Left forelimb (tissue), 1 donor: ENCODE measurements at regions not wholly inside any gene's neighbourhood (a gene's known extent, or its start where the extent isn't known, plus 50 kb on each side); places are given as distances from the start of the nearest gene placed in this dataset.

Experiments used
- DNase-seq: peaks from one replicate; pipeline ENCODE4 v3.0.0-alpha.2; 2018; ENCODE audit warnings: low spot score

- DNase-seq, result no peak
Observed at GRCh38 chr10:4733150-4733842, 92.7 kb upstream of the AKR1E2 start.

GRCh38 chr10:4730998-4731397 lies 95.0 kb upstream of the AKR1E2 start:
- DNase-seq, result no peak

- no peak for DNase-seq
Observed at GRCh38 chr10:4725917-4726606, 99.9 kb upstream of the AKR1E2 start.

- DNase-seq, result no peak
Observed at GRCh38 chr10:4723860-4724259, 102.1 kb upstream of the AKR1E2 start.

GRCh38 chr10:4721999-4722753 lies 103.8 kb upstream of the AKR1E2 start:
- DNase-seq, result no peak

GRCh38 chr10:4720463-4720862 lies 105.5 kb upstream of the AKR1E2 start:
- DNase-seq, result no peak

GRCh38 chr10:4719671-4720070 lies 106.3 kb upstream of the AKR1E2 start:
- no peak for DNase-seq

GRCh38 chr10:4719036-4719435 lies 107.0 kb upstream of the AKR1E2 start:
- DNase-seq, result no peak

- DNase-seq, result no peak
Observed at GRCh38 chr10:4718544-4718943, 107.5 kb upstream of the AKR1E2 start.

GRCh38 chr10:4717670-4718069 lies 108.3 kb upstream of the AKR1E2 start:
- no peak for DNase-seq

GRCh38 chr10:4710858-4711257 lies 115.1 kb upstream of the AKR1E2 start:
- no peak for DNase-seq

- DNase-seq, result no peak
Observed at GRCh38 chr10:4708123-4708759, 117.8 kb upstream of the AKR1E2 start.

GRCh38 chr10:4707221-4707620 lies 118.8 kb upstream of the AKR1E2 start:
- no peak for DNase-seq

GRCh38 chr10:4704034-4704545 lies 121.9 kb upstream of the AKR1E2 start:
- no peak for DNase-seq

- DNase-seq, result no peak
Observed at GRCh38 chr10:4701016-4701415, 125.0 kb upstream of the AKR1E2 start.

GRCh38 chr10:4699950-4700730 lies 125.9 kb upstream of the AKR1E2 start:
- DNase-seq, result no peak

GRCh38 chr10:4698075-4698474 lies 127.9 kb upstream of the AKR1E2 start:
- no peak for DNase-seq

GRCh38 chr10:4696186-4696585 lies 129.8 kb upstream of the AKR1E2 start:
- no peak for DNase-seq

GRCh38 chr10:4693967-4694366 lies 132.0 kb upstream of the AKR1E2 start:
- DNase-seq, result no peak

- DNase-seq, result no peak
Observed at GRCh38 chr10:4692206-4692605, 133.8 kb upstream of the AKR1E2 start.

- no peak for DNase-seq
Observed at GRCh38 chr10:4691776-4692175, 134.2 kb upstream of the AKR1E2 start.

GRCh38 chr10:4691301-4691700 lies 134.7 kb upstream of the AKR1E2 start:
- no peak for DNase-seq
